K562 (cell line): ENCODE measurements at regions not wholly inside any gene's neighbourhood (a gene's known extent, or its start where the extent isn't known, plus 50 kb on each side); places are given as distances from the start of the nearest gene placed in this dataset.

Experiments
- CEBPB ChIP-seq: fragments of 450-650 bp; IDR thresholded peaks from 2 replicates; pipeline ENCODE4 v1.6.1; 2016; ENCODE audit warnings: missing genetic modification characterization, missing compliant biosample characterization
- GABPA ChIP-seq: fragments of 200-800 bp; sonication (Bioruptor generic); conservative IDR thresholded peaks from 2 replicates; pipeline ENCODE4 v1.6.1; 2016; ENCODE audit warnings: low read depth, missing genetic modification characterization, missing compliant biosample characterization
- GABPB1 ChIP-seq: sonication (generic); formaldehyde crosslinking; IDR thresholded peaks from 2 replicates; pipeline ENCODE4 v1.8.0; 2022; ENCODE audit warnings: mild to moderate bottlenecking, missing genetic modification reagents
- KDM2B ChIP-seq: fragments of 250-450 bp; sonication (Bioruptor Pico); IDR thresholded peaks from 2 replicates; pipeline ENCODE4 v1.8.0; 2021; ENCODE audit warnings: mild to moderate bottlenecking, moderate library complexity
- KLF13 ChIP-seq: fragments of 450-650 bp; IDR thresholded peaks from 2 replicates; pipeline ENCODE4 v1.6.1; 2016; ENCODE audit warnings: missing genetic modification characterization, low read depth, mild to moderate bottlenecking, missing compliant biosample characterization, moderate library complexity, borderline replicate concordance
- MXI1 ChIP-seq: IDR thresholded peaks from 2 replicates; pipeline ENCODE4 v1.6.1; 2011; ENCODE audit warnings: low read depth, mild to moderate bottlenecking, improper control_type of control experiment, low read length
- SETDB1 ChIP-seq: IDR thresholded peaks from one replicate; pipeline ENCODE4 v1.6.1; 2012; ENCODE audit warnings: low read length, control low read depth, inconsistent platforms
- SRF ChIP-seq, 2 experiments: fragments of 250-450, 450-650 bp in 1 of 2; sonication (Bioruptor Pico) in 1 of 2; sonication (generic) in 1 of 2; formaldehyde crosslinking; IDR thresholded peaks; 2 replicates each; pipeline versions ENCODE4 v1.5.0 to v1.5.1; 2020 to 2022; ENCODE audit warnings: mild to moderate bottlenecking in 1 of 2, missing genetic modification reagents in 1 of 2
- ZNF143 ChIP-seq: sonication (generic); formaldehyde crosslinking; IDR thresholded peaks from 2 replicates; pipeline ENCODE4 v1.9.0; 2022; ENCODE audit warnings: mild to moderate bottlenecking, missing genetic modification reagents
- ZNF507 ChIP-seq: conservative IDR thresholded peaks from 2 replicates; pipeline ENCODE4 v1.6.1; 2017; ENCODE audit warnings: missing genetic modification characterization, missing compliant biosample characterization

GRCh38 chr2:121081701-121082100, 203.3 kb downstream of the TFCP2L1 start:
- no peak for TF ChIP-seq KDM2B (CRISPR knock-in tag)
- TF ChIP-seq ZNF507 (tag) = no peak
- no peak for TF ChIP-seq CEBPB (tag)
- TF ChIP-seq GABPB1 = no peak
- no peak for TF ChIP-seq ZNF143 (CRISPR knock-in tag)
- TF ChIP-seq SETDB1 = no peak
- TF ChIP-seq MXI1 = no peak
- TF ChIP-seq GABPA (tag) = no peak
- TF ChIP-seq KLF13 = no peak
- TF ChIP-seq SRF (CRISPR knock-in tag; IDR thresholded peaks at IDR 0.05) = no peak
